T-helper 2 cell treated with Interferon-gamma antibody and Interleukin-4, amounts not matched to agents 5 μg/mL and 100 μg/mL, for 36 hours (primary cell): ENCODE measurements at regions not wholly inside any gene's neighbourhood (a gene's known extent, or its start where the extent isn't known, plus 50 kb on each side); places are given as distances from the start of the nearest gene placed in this dataset.

ENCODE experiments used
- DNase-seq: peaks from one replicate; pipeline ENCODE4 v3.0.0; 2021; ENCODE audit warnings: low spot score
- H3K27ac Mint-ChIP-seq: one replicate; pipeline ENCODE4 v1.8.0; 2021; ENCODE audit warnings: mild to moderate bottlenecking, mixed read lengths
- H3K27me3 Mint-ChIP-seq: one replicate; pipeline ENCODE4 v1.8.0; 2021; ENCODE audit warnings: low read depth, mixed read lengths
- H3K36me3 Mint-ChIP-seq: one replicate; pipeline ENCODE4 v1.8.0; 2021; ENCODE audit warnings: low read depth, mixed read lengths
- H3K4me1 Mint-ChIP-seq: one replicate; pipeline ENCODE4 v1.8.0; 2021; ENCODE audit warnings: low read depth, mixed read lengths
- H3K4me3 Mint-ChIP-seq: one replicate; pipeline ENCODE4 v1.8.0; 2022; ENCODE audit warnings: mild to moderate bottlenecking, moderate library complexity, mixed read lengths
- H3K9me3 Mint-ChIP-seq: one replicate; pipeline ENCODE4 v1.8.0; 2021; ENCODE audit warnings: mixed read lengths

DNA sequence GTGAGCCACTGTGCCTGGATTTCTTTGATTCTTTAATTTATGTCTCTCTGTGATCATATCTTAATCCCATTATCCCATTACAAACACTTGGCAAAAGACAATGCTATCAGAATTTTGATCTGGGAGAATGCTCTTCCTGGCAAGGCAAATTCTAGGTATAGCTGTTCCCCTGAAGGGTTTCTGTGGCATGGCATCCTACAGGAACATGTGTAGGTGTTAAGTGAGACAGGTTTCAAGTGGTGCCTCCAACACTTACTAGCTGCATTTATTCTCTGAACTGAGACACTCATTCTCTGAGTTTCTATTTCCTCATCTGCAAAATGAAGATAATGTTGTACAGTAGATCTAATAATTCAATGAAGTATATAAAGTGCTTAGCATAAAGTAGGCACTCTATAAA lies 87.1 kb upstream of the CTTNBP2 start:
- DNase-seq: no peak
- no peaks in the 10 kb centered on the region for H3K27me3 Mint-ChIP-seq
- H3K4me1 Mint-ChIP-seq: no peaks in the 10 kb centered on the region
- no peak overlapping the region for H3K4me3 Mint-ChIP-seq
- H3K27ac Mint-ChIP-seq: no peak overlapping the region
- no peaks in the 10 kb centered on the region for H3K36me3 Mint-ChIP-seq
- no peaks in the 10 kb centered on the region for H3K9me3 Mint-ChIP-seq

DNA sequence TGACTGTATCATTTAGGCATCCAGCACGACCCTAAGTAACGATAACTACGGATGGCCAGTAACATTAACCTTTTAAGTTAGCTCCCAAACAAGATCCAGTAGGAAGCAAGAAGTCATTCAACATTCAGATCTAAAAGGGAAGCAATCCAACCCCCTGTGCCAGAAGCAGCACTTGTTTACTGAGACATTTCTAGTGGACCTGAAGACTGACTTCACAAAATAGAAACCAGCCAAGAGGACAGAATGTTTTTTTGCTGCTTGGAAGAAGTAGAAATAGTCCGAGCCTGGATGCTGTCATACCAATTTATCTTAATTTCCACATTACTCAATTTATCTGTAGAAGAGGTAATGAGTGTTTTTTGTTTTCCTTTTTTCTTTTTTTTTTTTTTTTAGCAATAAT lies 88.0 kb upstream of the CTTNBP2 start:
- Mint-ChIP-seq H3K9me3 (no peaks in the 10 kb centered on the region), H3K27ac (no peak overlapping the region), H3K36me3 (no peaks in the 10 kb centered on the region), H3K4me3 (no peak overlapping the region), H3K27me3 (no peaks in the 10 kb centered on the region), H3K4me1 (no peaks in the 10 kb centered on the region)
- DNase-seq: no peak

DNA sequence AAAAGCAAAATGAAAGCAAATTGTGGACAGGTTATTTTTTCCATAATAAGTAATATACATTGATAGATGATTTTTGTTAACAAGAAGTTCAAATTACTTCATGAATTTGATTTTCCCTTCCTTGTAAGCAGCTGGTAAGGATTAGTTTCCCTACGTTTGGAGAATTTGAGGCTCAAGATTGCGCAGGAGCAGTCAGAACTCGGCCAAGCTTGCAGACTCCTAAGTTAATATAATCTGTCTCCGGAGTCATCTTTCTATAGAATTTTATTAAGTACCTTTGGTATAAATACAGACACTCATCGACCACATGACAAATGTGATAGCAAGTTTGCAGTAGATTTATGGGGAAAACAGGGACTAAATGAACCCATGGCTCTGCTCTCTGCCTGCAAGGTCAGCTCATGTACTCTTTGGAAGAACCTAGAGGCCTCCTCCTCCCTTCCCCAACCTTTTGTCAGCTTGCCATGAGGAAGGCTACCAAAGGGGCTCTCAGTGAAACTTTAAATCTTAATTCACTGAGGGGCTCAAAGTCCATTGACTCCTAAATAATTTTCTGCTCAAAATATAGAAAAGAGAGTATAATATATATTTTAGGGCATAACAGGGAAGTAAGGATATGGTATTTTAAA lies 89.2 kb upstream of the CTTNBP2 start:
- Mint-ChIP-seq H3K27me3 (no peaks in the 10 kb centered on the region), H3K9me3 (no peaks in the 10 kb centered on the region), H3K27ac (no peak overlapping the region), H3K36me3 (no peaks in the 10 kb centered on the region), H3K4me3 (no peak overlapping the region), H3K4me1 (no peaks in the 10 kb centered on the region)
- no peak for DNase-seq

DNA sequence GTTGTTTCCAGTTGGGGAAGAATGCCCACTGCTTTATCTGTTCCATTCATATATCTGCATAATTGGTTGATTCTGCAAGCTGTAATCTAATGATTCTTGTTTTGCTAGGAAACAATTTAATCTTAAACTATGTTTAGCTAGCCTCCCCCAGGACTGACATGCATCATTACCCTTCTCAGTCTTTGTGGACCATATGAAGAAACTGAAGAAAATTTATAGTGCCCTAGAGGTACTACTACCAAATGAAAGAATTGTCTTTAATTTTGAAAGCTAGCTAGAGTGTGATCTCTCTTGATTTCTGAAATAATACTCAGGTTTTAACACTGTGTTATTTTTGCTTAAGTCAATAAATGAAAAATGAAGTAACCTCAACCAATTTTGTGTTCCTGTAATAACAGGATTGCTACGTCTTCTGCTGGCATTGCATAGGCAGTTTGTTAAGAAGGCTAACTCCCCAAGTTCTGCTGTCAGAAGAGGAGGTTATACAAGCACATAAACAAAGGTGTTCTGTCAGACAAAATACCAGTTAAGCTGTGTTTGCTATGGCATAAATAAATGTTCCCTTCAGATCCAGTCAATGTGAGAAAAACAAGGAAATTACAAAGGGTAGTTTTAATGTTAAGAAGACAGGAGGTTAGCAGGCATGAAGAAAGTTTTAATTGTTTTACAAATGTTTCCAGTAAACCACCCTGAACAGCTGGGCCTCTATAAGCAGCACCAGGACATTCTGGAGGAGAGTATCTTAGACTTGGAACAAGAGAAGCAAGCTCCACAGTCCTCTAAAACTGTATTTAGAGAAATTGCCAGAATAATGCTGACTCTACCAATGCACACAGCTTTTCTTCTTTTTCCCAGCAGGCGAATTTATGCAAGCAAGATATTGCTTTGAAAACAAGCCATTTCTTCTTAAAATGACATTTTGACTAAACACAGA lies 90.3 kb upstream of the CTTNBP2 start:
- Mint-ChIP-seq H3K27ac (no peak overlapping the region), H3K27me3 (no peaks in the 10 kb centered on the region), H3K4me3 (no peak overlapping the region), H3K9me3 (no peaks in the 10 kb centered on the region), H3K36me3 (no peaks in the 10 kb centered on the region), H3K4me1 (no peaks in the 10 kb centered on the region)
- no peak for DNase-seq

DNA sequence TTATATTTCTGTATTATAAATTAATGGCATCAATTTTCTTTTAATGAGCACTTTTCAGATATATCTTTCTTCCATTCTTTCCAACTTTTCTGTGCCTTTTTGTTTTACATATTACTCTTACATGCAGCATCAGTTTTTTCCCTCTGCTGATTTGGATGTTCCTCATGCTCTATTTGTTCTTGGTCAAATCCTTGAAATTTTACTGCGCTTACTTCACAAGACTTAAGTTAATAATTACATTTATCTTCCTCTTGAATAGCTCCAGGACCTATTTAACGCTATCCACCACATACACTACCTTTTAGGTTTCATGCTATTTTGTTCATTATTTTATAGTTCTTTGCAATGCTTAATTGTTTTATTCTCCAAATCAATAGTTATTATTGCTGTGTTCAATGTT lies 97.6 kb upstream of the CTTNBP2 start:
- no peak for DNase-seq
- Mint-ChIP-seq H3K4me1 (no peaks in the 10 kb centered on the region), H3K27me3 (no peaks in the 10 kb centered on the region), H3K36me3 (no peaks in the 10 kb centered on the region), H3K27ac (no peak overlapping the region), H3K4me3 (no peak overlapping the region), H3K9me3 (no peaks in the 10 kb centered on the region)

DNA sequence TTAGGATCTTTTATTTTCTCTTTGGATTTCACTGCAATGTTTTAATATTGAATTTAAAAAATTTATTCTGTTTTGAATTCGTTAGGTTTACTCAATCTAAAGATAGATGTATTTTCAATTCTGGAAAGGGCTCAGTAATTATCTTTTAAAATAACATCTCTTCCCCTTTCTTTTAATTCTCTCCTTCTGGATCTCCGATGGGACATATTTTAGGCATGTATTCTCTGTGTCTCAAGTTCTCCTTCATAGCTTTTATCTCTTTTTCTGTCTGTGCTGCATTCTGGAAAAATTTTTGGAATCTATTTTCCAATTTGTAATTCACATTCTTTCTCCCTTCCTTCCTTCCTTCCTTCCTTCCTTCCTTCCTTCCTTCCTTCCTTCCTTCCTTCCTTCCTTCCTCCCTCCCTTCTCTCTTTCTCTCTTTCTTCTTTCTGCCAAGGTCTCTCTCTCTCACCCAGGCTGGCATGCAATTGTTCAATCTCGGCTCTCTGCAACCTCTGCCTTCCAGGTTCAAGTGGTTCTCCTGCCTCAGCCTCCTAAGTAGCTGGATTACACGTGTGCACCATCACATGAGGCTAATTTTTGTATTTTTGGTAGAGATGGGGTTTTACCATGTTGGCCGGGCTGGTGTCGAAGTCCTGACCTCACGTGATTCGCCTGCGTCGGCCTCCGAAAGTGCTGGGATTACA lies 98.5 kb upstream of the CTTNBP2 start:
- Mint-ChIP-seq H3K9me3 (no peaks in the 10 kb centered on the region), H3K4me3 (no peak overlapping the region), H3K27me3 (no peaks in the 10 kb centered on the region), H3K36me3 (no peaks in the 10 kb centered on the region), H3K4me1 (no peaks in the 10 kb centered on the region), H3K27ac (no peak overlapping the region)
- no peak for DNase-seq

DNA sequence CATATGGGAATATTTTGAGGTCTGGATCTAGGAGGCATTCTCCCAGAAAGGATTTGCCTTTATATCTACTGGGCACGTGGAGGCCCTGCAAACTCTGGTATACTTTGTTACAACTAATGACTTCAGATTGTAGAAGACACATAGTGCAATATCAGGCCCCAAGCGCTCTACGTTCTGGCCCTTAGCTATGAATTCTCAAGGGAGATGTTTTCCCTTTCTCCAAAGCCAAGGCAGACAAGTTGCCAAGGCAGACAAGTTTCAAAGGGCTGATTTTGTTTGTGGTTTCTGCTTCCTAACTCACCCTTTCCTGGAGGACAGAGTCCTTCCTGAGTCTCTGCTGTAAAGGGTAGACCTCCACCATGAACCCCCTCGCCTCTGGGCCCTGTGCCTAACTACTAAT lies 99.4 kb upstream of the CTTNBP2 start:
- H3K27ac Mint-ChIP-seq: no peak overlapping the region
- no peaks in the 10 kb centered on the region for H3K27me3 Mint-ChIP-seq
- no peaks in the 10 kb centered on the region for H3K9me3 Mint-ChIP-seq
- H3K4me1 Mint-ChIP-seq: no peaks in the 10 kb centered on the region
- DNase-seq: no peak
- no peaks in the 10 kb centered on the region for H3K36me3 Mint-ChIP-seq
- H3K4me3 Mint-ChIP-seq: no peak overlapping the region

DNA sequence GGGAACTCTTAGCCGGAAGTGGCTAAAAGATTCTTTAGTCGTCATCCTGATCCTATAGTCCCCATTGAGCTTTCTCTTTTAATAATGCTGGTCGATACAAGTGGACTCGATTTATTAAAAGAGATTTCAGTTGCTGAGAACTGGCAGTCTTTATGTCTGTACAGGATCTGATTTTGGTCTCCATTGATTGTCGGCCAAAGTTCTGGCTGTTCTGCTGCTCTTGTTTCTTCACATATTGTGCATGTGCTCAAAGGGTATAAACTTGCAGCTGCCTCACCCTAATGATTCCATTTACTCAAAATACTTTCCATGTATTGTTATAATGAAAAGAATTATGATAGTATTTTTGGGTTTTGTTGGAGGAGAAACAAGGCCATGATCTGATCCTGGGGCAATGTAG lies 100.7 kb upstream of the CTTNBP2 start:
- Mint-ChIP-seq H3K9me3 (no peaks in the 10 kb centered on the region), H3K4me1 (no peaks in the 10 kb centered on the region), H3K27ac (no peak overlapping the region), H3K4me3 (no peak overlapping the region), H3K36me3 (no peaks in the 10 kb centered on the region), H3K27me3 (no peaks in the 10 kb centered on the region)
- no peak for DNase-seq

DNA sequence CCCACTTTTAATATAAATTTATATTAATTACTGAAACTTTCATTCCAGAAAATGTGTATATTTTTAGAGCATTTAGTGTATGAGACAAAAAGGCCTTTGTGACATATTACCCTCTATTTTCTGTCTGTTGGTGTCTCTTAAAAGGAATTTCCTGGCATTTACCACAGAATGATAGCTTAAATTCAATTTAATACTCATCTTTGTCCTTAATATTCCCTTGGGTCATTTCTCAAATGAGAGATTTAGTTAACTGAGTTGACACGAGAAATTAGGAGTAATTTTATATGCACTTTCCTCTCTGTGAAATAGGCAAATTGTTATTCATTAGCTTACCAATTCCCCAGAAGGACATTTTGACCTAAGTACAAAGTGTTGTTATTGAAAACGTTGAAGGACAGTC lies 101.7 kb upstream of the CTTNBP2 start:
- H3K9me3 Mint-ChIP-seq: no peaks in the 10 kb centered on the region
- H3K27me3 Mint-ChIP-seq: no peaks in the 10 kb centered on the region
- no peak overlapping the region for H3K27ac Mint-ChIP-seq
- no peak for DNase-seq
- H3K4me1 Mint-ChIP-seq: no peaks in the 10 kb centered on the region
- H3K36me3 Mint-ChIP-seq: no peaks in the 10 kb centered on the region
- H3K4me3 Mint-ChIP-seq: no peak overlapping the region

DNA sequence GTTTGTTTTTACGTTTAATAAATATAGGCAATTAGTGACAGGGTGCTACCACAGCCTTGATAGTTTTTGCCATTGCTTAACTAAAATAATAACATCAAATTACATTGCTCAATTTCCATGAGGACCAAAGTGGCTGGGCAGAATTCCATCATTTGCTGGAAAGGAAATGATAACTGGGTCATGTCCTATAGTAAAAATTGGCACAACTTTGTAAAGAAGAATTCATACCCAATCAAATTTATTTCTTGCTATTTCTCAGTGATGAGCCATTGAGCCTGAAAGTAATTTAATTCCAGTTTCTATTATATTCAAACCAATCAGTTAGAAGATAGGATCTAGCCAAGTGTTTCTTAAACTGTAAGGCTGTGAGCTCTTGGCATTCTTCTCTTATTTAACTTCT lies 102.2 kb upstream of the CTTNBP2 start:
- H3K27ac Mint-ChIP-seq: no peak overlapping the region
- DNase-seq: no peak
- H3K27me3 Mint-ChIP-seq: no peaks in the 10 kb centered on the region
- H3K9me3 Mint-ChIP-seq: no peaks in the 10 kb centered on the region
- no peaks in the 10 kb centered on the region for H3K36me3 Mint-ChIP-seq
- H3K4me1 Mint-ChIP-seq: no peaks in the 10 kb centered on the region
- no peak overlapping the region for H3K4me3 Mint-ChIP-seq

DNA sequence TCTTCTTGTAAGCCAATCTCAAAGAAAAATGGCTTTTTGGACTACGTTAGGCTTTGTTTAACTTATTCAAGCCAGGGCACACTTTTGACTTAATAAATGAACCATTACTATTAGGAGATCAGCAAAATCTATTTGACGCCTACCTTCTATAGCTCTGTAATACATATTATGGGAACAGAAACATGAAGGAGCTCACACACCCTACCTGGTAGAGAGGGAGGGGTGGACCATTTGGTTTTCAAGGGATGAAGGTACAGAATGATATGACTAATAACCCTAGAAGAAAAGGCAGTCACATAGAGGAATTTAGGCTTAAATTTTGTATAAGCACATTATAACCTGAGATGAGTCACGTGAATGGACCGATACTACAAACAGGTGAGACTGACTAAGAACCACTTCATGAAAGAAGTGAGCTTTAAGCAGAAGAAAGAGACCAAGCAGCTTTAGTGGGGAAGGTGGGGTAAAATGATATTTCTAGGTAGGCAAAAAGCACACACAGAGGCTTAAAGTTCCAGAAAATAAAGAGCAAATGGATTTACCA lies 106.8 kb upstream of the CTTNBP2 start:
- Mint-ChIP-seq H3K36me3 (no peaks in the 10 kb centered on the region), H3K27me3 (no peaks in the 10 kb centered on the region), H3K27ac (no peak overlapping the region), H3K4me1 (no peaks in the 10 kb centered on the region), H3K9me3 (no peaks in the 10 kb centered on the region), H3K4me3 (no peak overlapping the region)
- no peak for DNase-seq

DNA sequence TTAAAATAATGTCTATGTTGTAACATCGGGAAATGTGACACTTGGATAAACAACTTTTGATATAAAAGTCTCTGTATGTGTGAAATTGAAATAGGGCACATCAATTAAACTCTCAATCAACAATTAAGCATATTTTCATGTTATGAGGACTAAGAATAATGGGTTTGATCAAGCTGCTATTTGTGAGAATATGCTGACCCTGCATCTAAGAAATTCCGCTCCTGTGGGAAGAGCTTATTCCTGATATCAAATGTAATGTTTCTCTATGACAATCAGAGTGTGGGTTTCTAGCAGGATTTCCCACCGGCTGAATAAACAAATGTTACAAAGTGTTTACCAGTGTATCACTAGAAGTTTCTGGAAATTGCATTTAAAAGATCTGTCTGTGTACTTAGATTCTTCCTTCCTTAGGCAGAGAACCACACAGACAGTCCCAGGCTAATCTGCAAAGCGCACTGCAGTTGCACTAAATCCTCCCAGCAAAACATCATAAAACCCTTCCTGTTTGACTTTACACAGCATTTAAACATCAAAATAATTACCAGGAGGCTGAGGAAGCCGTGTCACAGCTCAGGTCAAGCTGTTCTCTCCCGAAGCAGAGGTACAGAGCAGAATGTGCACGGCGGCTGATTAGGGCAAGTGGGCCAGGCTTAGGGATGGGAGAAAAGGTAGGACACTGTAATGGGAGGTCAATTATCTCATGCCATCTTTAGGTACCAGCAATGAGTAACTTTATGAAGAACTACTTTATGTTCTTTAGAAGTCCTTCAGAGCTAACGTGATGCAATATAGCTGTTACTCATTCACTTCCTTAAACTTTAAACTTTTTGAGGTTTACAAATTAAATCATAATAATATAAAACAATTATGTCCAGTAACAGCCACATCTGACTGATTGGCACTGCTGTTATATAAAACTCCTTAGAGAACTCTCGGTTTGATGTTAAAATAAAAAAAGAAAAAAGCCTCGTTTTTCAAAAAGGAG lies 109.1 kb upstream of the CTTNBP2 start:
- Mint-ChIP-seq H3K4me3 (no peak overlapping the region), H3K36me3 (no peaks in the 10 kb centered on the region), H3K9me3 (no peaks in the 10 kb centered on the region), H3K27ac (no peak overlapping the region), H3K4me1 (no peaks in the 10 kb centered on the region), H3K27me3 (no peaks in the 10 kb centered on the region)
- no peak for DNase-seq

DNA sequence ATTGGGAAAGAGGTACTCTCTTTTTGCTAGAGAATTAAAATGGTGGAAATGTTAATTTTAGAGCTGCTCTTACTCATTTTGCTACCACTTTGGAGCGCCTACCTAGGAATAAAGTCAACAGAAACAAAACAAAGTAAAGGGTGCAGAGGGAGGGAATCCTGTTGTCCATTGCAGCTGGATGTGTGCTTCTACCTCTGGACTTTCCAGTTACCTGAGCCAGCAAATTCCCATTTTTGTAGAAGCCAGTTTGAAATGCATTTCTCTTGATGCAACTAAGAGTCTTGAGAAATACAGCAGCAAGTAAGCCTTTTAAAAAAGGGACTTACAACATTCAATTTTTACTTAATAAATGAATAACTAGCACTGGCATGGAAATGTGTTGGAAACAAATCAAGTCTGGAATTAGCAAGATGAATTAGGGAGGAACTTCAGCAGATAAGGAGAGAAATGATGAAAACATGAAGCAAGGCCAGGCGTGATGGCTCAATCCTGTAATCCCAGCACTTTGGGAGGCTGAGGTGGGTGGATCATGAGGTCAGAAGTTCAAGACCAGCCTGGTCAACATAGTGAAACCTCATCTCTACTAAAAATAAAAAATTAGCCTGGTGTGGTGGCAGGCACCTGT lies 113.5 kb upstream of the CTTNBP2 start:
- no peak for DNase-seq
- Mint-ChIP-seq H3K4me1 (no peaks in the 10 kb centered on the region), H3K27me3 (no peaks in the 10 kb centered on the region), H3K9me3 (no peaks in the 10 kb centered on the region), H3K27ac (no peak overlapping the region), H3K36me3 (no peaks in the 10 kb centered on the region), H3K4me3 (no peak overlapping the region)
